ENCODE measurements at regions not wholly inside any gene's neighbourhood (a gene's known extent, or its start where the extent isn't known, plus 50 kb on each side); places are given as distances from the start of the nearest gene placed in this dataset.

- DNase-seq = no peak
- no peak overlapping the region for H2BK120ac ChIP-seq (ENCODE audit: low read depth, low read length, poor library complexity, severe bottlenecking)
- no peaks in the 10 kb centered on the region for H3K9me3 ChIP-seq (ENCODE audit: control insufficient read depth, low read depth, low read length)
- H3K9ac ChIP-seq (ENCODE audit: extremely low read depth, insufficient read length, low read length) = no peak overlapping the region
- H3K27me3 ChIP-seq (ENCODE audit: insufficient read depth, low read length) = no peaks in the 10 kb centered on the region
- no peak overlapping the region for H4K91ac ChIP-seq (ENCODE audit: insufficient read length, low read depth, low read length)
- no peak overlapping the region for H3T11ph ChIP-seq (ENCODE audit: low read length)
- H3K27me3 Mint-ChIP-seq (ENCODE audit: low read depth) = no peaks in the 10 kb centered on the region
- no peaks in the 10 kb centered on the region for H3K79me1 ChIP-seq (ENCODE audit: insufficient read depth, low read depth, low read length, poor library complexity, severe bottlenecking)
- H3K14ac ChIP-seq (ENCODE audit: insufficient read depth, low read length) = no peak overlapping the region
- no peaks in the 10 kb centered on the region for H3K23me2 ChIP-seq (ENCODE audit: insufficient read length, low read depth, low read length, poor library complexity, severe bottlenecking)
- no peak overlapping the region for H3K4me3 Mint-ChIP-seq
- no peak overlapping the region for H3K23ac ChIP-seq (ENCODE audit: insufficient read length, low read depth, low read length)
- H3K56ac ChIP-seq (ENCODE audit: insufficient read length, low read depth, low read length) = no peak overlapping the region
- H4K5ac ChIP-seq (ENCODE audit: insufficient read length, low read depth, low read length) = no peak overlapping the region
- no peaks in the 10 kb centered on the region for H4K20me1 ChIP-seq (ENCODE audit: control insufficient read depth, insufficient read depth, insufficient read length)
- H3K4me1 ChIP-seq (ENCODE audit: insufficient read depth, low read length) = no peaks in the 10 kb centered on the region; the same call in 1 of the 2 replicates
- no peak overlapping the region for H2BK20ac ChIP-seq (ENCODE audit: low read depth, low read length, poor library complexity, severe bottlenecking)
- H3K27ac ChIP-seq (ENCODE audit: insufficient read length, low read depth, low read length) = no peak overlapping the region
- H2AK5ac ChIP-seq (ENCODE audit: insufficient read length, low read length) = no peak overlapping the region
- no CpG with 5 or more reads among the region's 3 CpGs for WGBS (ENCODE audit: extremely low coverage, insufficient read length, low lambda C conversion rate)
- H2AFZ ChIP-seq (ENCODE audit: low read length) = no peak overlapping the region
- no peak overlapping the region for H3K27ac Mint-ChIP-seq
- no peaks in the 10 kb centered on the region for H3K36me3 Mint-ChIP-seq (ENCODE audit: insufficient read depth in 1 of 3, low read depth in 3 of 3)
- H3K18ac ChIP-seq (ENCODE audit: insufficient read length, low read depth, low read length) = no peak overlapping the region
- no peak overlapping the region for H2BK12ac ChIP-seq (ENCODE audit: insufficient read length, low read depth, low read length)
- H2BK5ac ChIP-seq (ENCODE audit: insufficient read length, low read length) = no peak overlapping the region
- H3K4me2 ChIP-seq (ENCODE audit: insufficient read depth, insufficient read length, low read length) = no peak overlapping the region
- no peaks in the 10 kb centered on the region for H3K9me3 Mint-ChIP-seq
- no peak overlapping the region for H2BK15ac ChIP-seq (ENCODE audit: low read depth, low read length)
- no peak overlapping the region for H4K8ac ChIP-seq (replicated peaks; ENCODE audit: insufficient read length, low read depth, low read length)
- H3K4ac ChIP-seq (ENCODE audit: low read depth, low read length) = no peak overlapping the region
- TF ChIP-seq CTCF (conservative IDR thresholded peaks at IDR 0.05) = no peak
- H3K79me2 ChIP-seq (ENCODE audit: insufficient read depth, low read length) = no peaks in the 10 kb centered on the region
- H3K4me1 Mint-ChIP-seq = no peaks in the 10 kb centered on the region; a peak in 1 of 4 replicates
Measured at GRCh38 chr2:48824116-48824515, 68.6 kb upstream of the LHCGR start.
